ENCODE measurements at regions not wholly inside any gene's neighbourhood (a gene's known extent, or its start where the extent isn't known, plus 50 kb on each side); places are given as distances from the start of the nearest gene placed in this dataset.
A peak's percentile ranks its signal among the peaks of the same experiment; 100 is the strongest.
"Not testable (repeated sequence)": the region's sequence is repeated elsewhere in the genome, so short reads cannot be mapped to it uniquely, and the experiment has no call there.

GRCh38 chr11:28919194-28919593 is 811.0 kb downstream of the METTL15 start:
- no peak for DNase-seq (ENCODE audit: extremely low read depth in 1 of 11, low read depth in 9 of 11, low spot score in 4 of 11)

- no peak for DNase-seq (ENCODE audit: extremely low read depth in 1 of 11, low read depth in 9 of 11, low spot score in 4 of 11)
Measured at GRCh38 chr11:28913883-28914282, 805.7 kb downstream of the METTL15 start.

DNA sequence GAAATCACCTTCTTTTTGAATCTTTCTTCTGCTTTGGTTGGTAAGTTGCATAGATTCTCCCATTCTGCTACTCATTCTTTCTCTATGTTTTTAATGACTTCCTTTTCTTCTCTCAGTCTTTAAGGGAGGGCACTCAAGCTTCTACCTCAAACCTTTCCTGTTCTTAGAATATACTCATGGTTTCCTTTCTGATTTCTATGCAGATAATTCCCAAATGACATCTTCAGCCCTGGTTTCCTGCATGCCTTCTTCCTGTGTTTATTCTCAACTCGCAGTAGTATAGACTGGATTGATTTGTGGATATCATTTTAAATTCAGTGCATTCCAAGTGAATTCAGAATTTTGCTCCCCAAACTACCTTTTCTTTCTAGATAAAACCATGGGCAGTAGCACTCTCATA is 803.6 kb downstream of the METTL15 start:
- DNase-seq (ENCODE audit: extremely low read depth in 1 of 11, low read depth in 9 of 11, low spot score in 4 of 11): no peak

DNA sequence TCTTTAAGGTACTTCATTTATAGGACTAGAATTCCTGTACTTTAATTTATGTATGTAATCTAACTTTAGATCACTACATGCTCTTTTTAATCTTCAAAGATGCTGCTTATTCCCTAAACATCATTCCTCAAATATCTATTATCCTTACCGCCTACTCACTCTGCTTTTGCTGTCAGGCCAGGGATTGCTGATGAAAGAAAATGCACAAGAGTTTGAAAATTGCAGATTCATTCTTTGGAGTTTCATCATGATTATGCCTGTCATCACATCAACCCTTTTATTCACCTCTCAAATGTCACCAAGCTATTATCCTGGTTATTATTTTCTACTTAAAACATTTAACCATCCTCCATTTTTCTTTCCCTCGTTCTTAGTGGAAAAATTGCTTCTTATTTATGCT is 802.7 kb downstream of the METTL15 start:
- no peak for DNase-seq (ENCODE audit: extremely low read depth in 1 of 11, low read depth in 9 of 11, low spot score in 4 of 11)

DNA sequence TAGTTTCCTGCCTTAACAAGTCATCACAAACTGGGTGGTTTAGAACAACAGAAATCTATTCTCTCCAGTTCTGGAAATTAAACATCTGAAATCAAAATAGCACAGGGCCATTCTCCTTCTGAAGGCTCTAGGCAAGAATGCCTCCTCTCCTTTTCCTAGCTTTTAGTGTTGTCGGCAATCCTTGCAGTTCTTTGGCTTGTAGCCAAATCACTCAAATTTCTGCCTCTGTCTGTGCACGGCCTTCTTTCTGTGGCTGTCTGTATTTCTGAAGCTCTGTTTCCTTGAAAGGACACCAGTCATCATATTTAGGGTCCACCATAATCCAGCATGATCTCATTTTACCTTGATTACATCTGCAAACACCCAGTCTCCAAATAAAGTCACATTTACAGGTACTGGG is 795.5 kb downstream of the METTL15 start:
- DNase-seq (ENCODE audit: extremely low read depth in 1 of 11, low read depth in 9 of 11, low spot score in 4 of 11): peak in 1 of 11 donors; percentile 2

DNA sequence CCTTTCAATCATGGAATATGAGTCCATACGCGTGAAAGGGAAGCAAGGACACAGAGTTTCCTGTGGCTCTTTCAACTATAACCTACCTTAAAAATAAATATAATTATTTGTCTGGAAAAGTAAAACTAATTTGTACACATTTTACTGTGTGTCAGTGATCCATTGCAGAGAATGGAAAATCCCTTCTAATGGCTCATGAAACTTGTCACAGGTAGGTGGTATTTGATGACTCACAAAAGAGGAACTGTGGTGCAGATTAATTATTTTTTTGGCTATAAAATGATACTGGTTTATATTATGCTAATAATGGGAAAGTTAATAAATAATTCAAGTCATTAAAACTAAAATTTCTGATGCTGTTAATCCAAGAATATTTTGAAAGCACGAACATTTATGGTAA is 792.2 kb downstream of the METTL15 start:
- DNase-seq (ENCODE audit: extremely low read depth in 1 of 11, low read depth in 9 of 11, low spot score in 4 of 11): no peak

DNA sequence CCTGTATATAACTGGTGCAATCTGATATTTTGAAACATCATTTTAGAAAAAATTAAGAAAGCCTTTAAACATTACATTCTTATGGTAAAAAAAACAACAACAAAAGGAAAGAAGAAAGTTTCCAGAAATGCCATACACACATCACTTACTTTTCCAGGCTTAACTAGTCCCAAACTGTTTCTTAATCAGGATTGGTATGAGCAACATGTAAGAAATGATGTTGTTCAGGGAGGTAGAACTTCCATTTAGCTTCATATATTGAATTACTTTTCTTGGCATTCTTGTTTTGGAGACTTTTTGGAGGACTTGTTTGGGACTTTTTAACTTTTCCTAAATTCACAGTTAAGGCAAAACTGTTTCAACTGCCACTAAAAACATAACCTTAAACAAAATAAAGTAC is 791.5 kb downstream of the METTL15 start:
- no peak for DNase-seq (ENCODE audit: extremely low read depth in 1 of 11, low read depth in 9 of 11, low spot score in 4 of 11)

DNA sequence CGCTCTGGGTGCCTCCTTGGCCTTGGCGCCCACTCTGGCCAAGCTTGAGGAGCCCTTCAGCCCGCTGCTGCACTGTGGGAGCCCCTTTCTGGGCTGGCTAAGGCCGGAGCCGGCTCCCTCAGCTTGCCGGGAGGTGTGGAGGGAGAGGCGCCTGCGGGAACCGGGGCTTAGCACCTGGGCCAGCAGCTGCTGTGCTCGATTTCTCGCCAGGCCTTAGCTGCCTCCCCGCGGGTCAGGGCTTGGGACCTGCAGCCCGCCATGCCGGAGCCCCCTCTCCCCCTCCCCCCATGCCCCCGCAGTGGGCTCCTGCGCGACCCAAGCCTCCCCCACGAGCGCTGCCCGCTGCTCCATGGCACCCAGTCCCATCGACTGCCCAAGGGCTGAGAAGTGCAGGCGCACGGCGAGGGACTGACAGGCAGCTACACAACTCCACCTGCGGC is 782.4 kb downstream of the METTL15 start:
- DNase-seq (ENCODE audit: extremely low read depth in 1 of 11, low read depth in 9 of 11, low spot score in 4 of 11): not testable (repeated sequence)

DNA sequence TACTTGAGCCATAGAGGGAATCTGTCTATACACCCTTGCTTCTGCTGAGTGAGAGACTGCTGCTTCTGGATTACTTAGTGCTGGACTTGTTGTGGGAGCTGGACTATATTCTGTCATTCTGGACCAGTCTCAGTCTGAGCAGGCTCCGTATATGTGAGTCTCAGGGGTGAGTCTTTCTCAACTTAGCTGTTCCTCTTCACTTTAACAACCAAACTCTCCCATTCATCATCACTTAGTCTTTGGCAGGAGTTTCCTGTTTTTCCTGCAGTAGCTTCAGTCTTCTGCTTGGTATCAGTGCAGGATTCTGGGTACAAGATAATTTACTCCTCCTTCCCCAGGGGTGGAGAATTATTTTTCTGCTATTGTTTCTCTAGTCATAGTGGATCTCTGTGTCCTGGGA is 779.5 kb downstream of the METTL15 start:
- DNase-seq (ENCODE audit: extremely low read depth in 1 of 11, low read depth in 9 of 11, low spot score in 4 of 11): no peak

DNA sequence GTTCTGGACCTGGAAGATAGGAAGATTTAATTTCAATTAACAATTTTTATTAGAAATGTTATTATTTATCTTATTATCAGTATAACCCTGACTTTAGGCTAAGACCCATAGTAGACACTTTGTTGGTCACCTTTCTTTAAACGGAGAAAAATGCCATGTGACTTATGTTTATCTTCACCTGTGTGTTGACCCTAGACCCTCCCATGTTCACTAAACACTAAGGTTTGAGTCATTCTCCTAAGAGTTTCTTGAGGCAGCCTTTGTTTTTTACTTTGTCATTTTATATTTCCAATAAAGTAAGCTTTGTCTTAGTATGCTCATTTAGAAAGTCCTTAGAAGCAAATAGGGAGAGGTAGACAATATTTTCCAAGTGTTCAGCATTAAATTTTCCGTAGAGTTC is 771.7 kb downstream of the METTL15 start:
- DNase-seq (ENCODE audit: extremely low read depth in 1 of 11, low read depth in 9 of 11, low spot score in 4 of 11): no peak

GRCh38 chr11:28878025-28878424 is 769.8 kb downstream of the METTL15 start:
- DNase-seq (ENCODE audit: extremely low read depth in 1 of 11, low read depth in 9 of 11, low spot score in 4 of 11): no peak

DNA sequence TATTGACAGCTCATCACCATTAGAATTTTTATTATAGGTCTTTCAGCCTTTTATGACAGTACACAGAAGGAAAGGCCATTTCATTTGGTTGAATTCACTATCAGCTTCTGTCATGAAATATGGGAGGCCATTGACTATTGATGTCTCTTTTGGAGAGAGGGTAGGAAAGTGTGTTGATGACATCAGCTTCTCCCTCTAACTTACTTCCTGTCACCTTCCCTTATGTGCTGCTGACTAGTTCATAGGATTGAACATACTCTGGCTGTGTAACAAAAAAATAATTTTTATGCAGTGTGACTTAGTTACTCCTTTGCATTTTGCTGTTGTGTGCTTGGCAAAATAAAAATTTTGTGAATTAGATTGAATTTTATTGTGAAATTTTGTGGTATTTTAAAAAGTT is 769.2 kb downstream of the METTL15 start:
- no peak for DNase-seq (ENCODE audit: extremely low read depth in 1 of 11, low read depth in 9 of 11, low spot score in 4 of 11)

GRCh38 chr11:28874706-28875105 is 766.5 kb downstream of the METTL15 start:
- DNase-seq (ENCODE audit: extremely low read depth in 1 of 11, low read depth in 9 of 11, low spot score in 4 of 11): no peak

DNA sequence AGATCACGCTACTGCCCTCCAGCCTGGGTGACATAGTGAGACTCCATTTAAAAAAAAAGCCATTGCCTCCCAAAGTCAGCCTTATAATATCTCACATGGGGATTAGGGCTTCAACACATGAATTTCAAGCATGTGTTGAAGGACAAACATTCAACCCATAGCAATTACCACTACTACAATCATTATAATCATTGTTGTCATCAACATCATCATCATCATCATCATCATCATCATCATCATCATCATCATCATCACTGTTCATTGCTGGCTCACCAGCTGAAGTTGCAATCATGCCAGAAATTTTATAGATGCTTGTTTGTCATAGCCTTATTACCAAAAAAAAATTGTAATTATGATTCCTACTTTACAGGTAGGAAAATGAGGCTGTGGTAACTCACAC is 762.9 kb downstream of the METTL15 start:
- DNase-seq (ENCODE audit: extremely low read depth in 1 of 11, low read depth in 9 of 11, low spot score in 4 of 11): no peak

- DNase-seq (ENCODE audit: extremely low read depth in 1 of 11, low read depth in 9 of 11, low spot score in 4 of 11): no peak
Measured at GRCh38 chr11:28863422-28863821, 755.2 kb downstream of the METTL15 start.

DNA sequence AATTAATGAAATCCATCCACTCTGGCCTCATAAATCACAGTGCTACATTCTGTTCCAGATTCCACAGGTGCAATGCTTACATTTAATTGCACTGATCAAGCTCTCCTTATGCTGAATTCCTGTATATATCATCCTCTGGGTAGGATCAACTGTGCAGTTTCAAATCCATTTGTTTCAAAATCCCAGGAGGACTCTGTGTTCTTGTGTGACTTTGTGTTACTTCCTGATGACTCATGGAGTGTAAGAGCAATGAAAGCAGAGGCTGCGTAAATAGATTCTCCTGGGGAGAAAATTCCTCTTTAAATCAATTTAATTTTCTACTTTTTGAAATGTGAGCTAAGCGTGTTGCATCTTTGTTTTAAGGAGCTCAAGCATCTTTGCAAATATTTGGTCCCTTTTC is 752.7 kb downstream of the METTL15 start:
- DNase-seq (ENCODE audit: extremely low read depth in 1 of 11, low read depth in 9 of 11, low spot score in 4 of 11): no peak

GRCh38 chr11:28858076-28858475 is 749.9 kb downstream of the METTL15 start:
- no peak for DNase-seq (ENCODE audit: extremely low read depth in 1 of 11, low read depth in 9 of 11, low spot score in 4 of 11)

DNA sequence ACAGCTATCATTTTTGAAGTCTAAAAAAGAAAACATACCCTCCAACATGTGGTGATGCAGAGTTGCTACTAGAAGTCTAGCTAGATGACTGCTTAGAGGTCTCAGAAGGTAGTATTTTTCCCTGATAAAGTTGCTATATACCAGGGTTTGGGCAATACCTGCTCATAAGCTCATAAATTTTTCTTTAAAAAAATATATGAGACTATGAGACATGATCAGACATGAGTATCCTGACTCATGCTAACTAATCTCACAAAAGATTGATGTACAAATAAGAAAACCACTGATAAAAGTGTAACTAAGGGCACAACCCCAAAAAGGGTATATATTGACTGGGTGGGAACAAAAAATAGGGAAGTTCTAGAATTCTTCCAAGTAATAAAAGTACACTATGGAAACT is 740.9 kb downstream of the METTL15 start:
- no peak for DNase-seq (ENCODE audit: extremely low read depth in 1 of 11, low read depth in 9 of 11, low spot score in 4 of 11)

DNA sequence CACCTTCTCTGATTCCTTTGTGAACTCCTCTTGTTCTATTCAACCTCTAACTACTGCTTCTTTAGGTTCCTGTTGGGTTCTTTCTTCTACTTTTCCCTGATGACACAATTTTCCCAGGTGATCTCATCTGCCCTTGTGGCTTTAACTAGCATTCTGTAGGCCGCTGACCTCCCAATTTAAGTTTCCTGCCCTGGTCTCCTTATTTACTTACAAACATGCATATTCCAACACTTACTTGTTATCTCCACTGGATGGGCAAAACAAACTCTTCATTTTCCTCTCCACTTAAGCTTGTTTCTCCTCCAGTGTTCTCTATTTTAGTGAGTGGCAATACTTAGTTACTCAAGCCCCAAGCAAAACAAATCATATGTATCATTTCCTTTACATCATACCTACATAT is 734.5 kb downstream of the METTL15 start:
- no peak for DNase-seq (ENCODE audit: extremely low read depth in 1 of 11, low read depth in 9 of 11, low spot score in 4 of 11)

GRCh38 chr11:28838741-28839140 is 730.6 kb downstream of the METTL15 start:
- no peak for DNase-seq (ENCODE audit: extremely low read depth in 1 of 11, low read depth in 9 of 11, low spot score in 4 of 11)

- no peak for DNase-seq (ENCODE audit: extremely low read depth in 1 of 11, low read depth in 9 of 11, low spot score in 4 of 11)
Measured at GRCh38 chr11:28837599-28837998, 729.4 kb downstream of the METTL15 start.
